HT1080 (cell line): ENCODE measurements at regions not wholly inside any gene's neighbourhood (a gene's known extent, or its start where the extent isn't known, plus 50 kb on each side); places are given as distances from the start of the nearest gene placed in this dataset.
"Not testable (repeated sequence)": the region's sequence is repeated elsewhere in the genome, so short reads cannot be mapped to it uniquely, and the experiment has no call there.

Experiments used
- DNase-seq: peaks from one replicate; pipeline ENCODE4 v3.0.0-alpha.2; 2015; ENCODE audit warnings: low read depth

- no peak for DNase-seq
Measured at GRCh38 chr11:24145411-24145810, 351.4 kb upstream of the LUZP2 start.

- no peak for DNase-seq
Measured at GRCh38 chr11:24153337-24153736, 343.5 kb upstream of the LUZP2 start.

- DNase-seq = peak; percentile 6
Measured at GRCh38 chr11:24155792-24156191, 341.1 kb upstream of the LUZP2 start.

- no peak for DNase-seq
Measured at GRCh38 chr11:24157316-24157715, 339.5 kb upstream of the LUZP2 start.

GRCh38 chr11:24161587-24161986 lies 335.3 kb upstream of the LUZP2 start:
- DNase-seq = no peak

- DNase-seq = peak; percentile 53
Measured at GRCh38 chr11:24163146-24163545, 333.7 kb upstream of the LUZP2 start.

GRCh38 chr11:24163841-24164240 lies 333.0 kb upstream of the LUZP2 start:
- DNase-seq = no peak

GRCh38 chr11:24171869-24172268 lies 325.0 kb upstream of the LUZP2 start:
- DNase-seq = no peak

GRCh38 chr11:24181395-24182047 lies 315.3 kb upstream of the LUZP2 start:
- no peak for DNase-seq

- DNase-seq = not testable (repeated sequence)
Measured at GRCh38 chr11:24185535-24185934, 311.3 kb upstream of the LUZP2 start.

- DNase-seq = no peak
Measured at GRCh38 chr11:24196733-24197132, 300.1 kb upstream of the LUZP2 start.

GRCh38 chr11:24198481-24198880 lies 298.4 kb upstream of the LUZP2 start:
- peak; percentile 1 for DNase-seq

- DNase-seq = no peak
Measured at GRCh38 chr11:24199461-24199860, 297.4 kb upstream of the LUZP2 start.

- no peak for DNase-seq
Measured at GRCh38 chr11:24206030-24206429, 290.8 kb upstream of the LUZP2 start.

GRCh38 chr11:24206511-24206910 lies 290.3 kb upstream of the LUZP2 start:
- DNase-seq = no peak

- no peak for DNase-seq
Measured at GRCh38 chr11:24216488-24216887, 280.4 kb upstream of the LUZP2 start.

GRCh38 chr11:24217319-24217718 lies 279.5 kb upstream of the LUZP2 start:
- DNase-seq = not testable (repeated sequence)

- DNase-seq = no peak
Measured at GRCh38 chr11:24225501-24225900, 271.4 kb upstream of the LUZP2 start.

- no peak for DNase-seq
Measured at GRCh38 chr11:24226606-24227005, 270.2 kb upstream of the LUZP2 start.

- no peak for DNase-seq
Measured at GRCh38 chr11:24233041-24233440, 263.8 kb upstream of the LUZP2 start.

- DNase-seq = peak; percentile 64
Measured at GRCh38 chr11:24234822-24235508, 261.9 kb upstream of the LUZP2 start.

- peak; percentile 48 for DNase-seq
Measured at GRCh38 chr11:24238771-24239645, 257.8 kb upstream of the LUZP2 start.
